ENCODE measurements at regions not wholly inside any gene's neighbourhood (a gene's known extent, or its start where the extent isn't known, plus 50 kb on each side); places are given as distances from the start of the nearest gene placed in this dataset.

- intact Hi-C loops (cut with micrococcal nuclease): no loop called here
- TF ChIP-seq CTCF (IDR thresholded peaks at IDR 0.05; ENCODE audit: borderline replicate concordance): no peak
- peaks cover 83% of the 10 kb centered on the region for H3K9me3 ChIP-seq (replicated peaks)
- no peaks in the 10 kb centered on the region for H3K36me3 ChIP-seq
- H3K27me3 ChIP-seq (ENCODE audit: low read depth): no peaks in the 10 kb centered on the region
- DNase-seq: no peak
- H3K4me1 ChIP-seq: no peaks in the 10 kb centered on the region
- no peak overlapping the region for H3K4me3 ChIP-seq
- no peak overlapping the region for H3K27ac ChIP-seq (replicated peaks)
Observed at GRCh38 chr6:117761610-117762009, 86.3 kb downstream of the NUS1 start.

- no peak overlapping the region for H3K27ac ChIP-seq (replicated peaks)
- DNase-seq: no peak
- no peak for TF ChIP-seq CTCF (IDR thresholded peaks at IDR 0.05; ENCODE audit: borderline replicate concordance)
- H3K4me1 ChIP-seq: no peaks in the 10 kb centered on the region
- no peaks in the 10 kb centered on the region for H3K36me3 ChIP-seq
- intact Hi-C loops (cut with micrococcal nuclease): no loop called here
- H3K4me3 ChIP-seq: no peak overlapping the region
- H3K9me3 ChIP-seq (replicated peaks): peaks cover 25% of the 10 kb centered on the region
- H3K27me3 ChIP-seq (ENCODE audit: low read depth): no peaks in the 10 kb centered on the region
Observed at GRCh38 chr6:117771403-117771802, 96.1 kb downstream of the NUS1 start.

GRCh38 chr6:117776441-117776840 lies 101.2 kb downstream of the NUS1 start:
- H3K27me3 ChIP-seq (ENCODE audit: low read depth): no peaks in the 10 kb centered on the region
- H3K27ac ChIP-seq (replicated peaks): no peak overlapping the region
- H3K36me3 ChIP-seq: no peaks in the 10 kb centered on the region
- no peak overlapping the region for H3K4me3 ChIP-seq
- no peak for DNase-seq
- peak; percentile 25 for TF ChIP-seq CTCF (IDR thresholded peaks at IDR 0.05; ENCODE audit: borderline replicate concordance)
- no peaks in the 10 kb centered on the region for H3K9me3 ChIP-seq (replicated peaks)
- no peaks in the 10 kb centered on the region for H3K4me1 ChIP-seq
- intact Hi-C loops (cut with micrococcal nuclease): no loop called here

GRCh38 chr6:117781550-117781949 lies 106.3 kb downstream of the NUS1 start:
- Histone ChIP-seq H3K27me3 (ENCODE audit: low read depth) (no peaks in the 10 kb centered on the region), H3K36me3 (no peaks in the 10 kb centered on the region), H3K4me3 (no peak overlapping the region), H3K9me3 (replicated peaks) (peaks cover 9% of the 10 kb centered on the region), H3K27ac (replicated peaks) (no peak overlapping the region), H3K4me1 (no peaks in the 10 kb centered on the region)
- TF ChIP-seq CTCF (IDR thresholded peaks at IDR 0.05; ENCODE audit: borderline replicate concordance): no peak
- intact Hi-C loops (cut with micrococcal nuclease): no loop called here
- DNase-seq: no peak

- DNase-seq: no peak
- Histone ChIP-seq H3K27ac (replicated peaks) (no peak overlapping the region), H3K36me3 (no peaks in the 10 kb centered on the region), H3K4me3 (no peak overlapping the region), H3K4me1 (no peaks in the 10 kb centered on the region), H3K27me3 (ENCODE audit: low read depth) (no peaks in the 10 kb centered on the region), H3K9me3 (replicated peaks) (peaks cover 9% of the 10 kb centered on the region)
- no peak for TF ChIP-seq CTCF (IDR thresholded peaks at IDR 0.05; ENCODE audit: borderline replicate concordance)
- intact Hi-C loops (cut with micrococcal nuclease): no loop called here
Observed at GRCh38 chr6:117783279-117783678, 108.0 kb downstream of the NUS1 start.

- H3K27me3 ChIP-seq (ENCODE audit: low read depth): no peaks in the 10 kb centered on the region
- no peak overlapping the region for H3K4me3 ChIP-seq
- intact Hi-C loops (cut with micrococcal nuclease): no loop called here
- no peak overlapping the region for H3K27ac ChIP-seq (replicated peaks)
- peaks cover 7% of the 10 kb centered on the region for H3K9me3 ChIP-seq (replicated peaks)
- H3K36me3 ChIP-seq: no peaks in the 10 kb centered on the region
- DNase-seq: no peak
- no peak for TF ChIP-seq CTCF (IDR thresholded peaks at IDR 0.05; ENCODE audit: borderline replicate concordance)
- no peaks in the 10 kb centered on the region for H3K4me1 ChIP-seq
Observed at GRCh38 chr6:117791012-117791411, 115.7 kb downstream of the NUS1 start.

Measured in left ventricle myocardium inferior (tissue), 1 donor.